ENCODE measurements at regions not wholly inside any gene's neighbourhood (a gene's known extent, or its start where the extent isn't known, plus 50 kb on each side); places are given as distances from the start of the nearest gene placed in this dataset.

DNA sequence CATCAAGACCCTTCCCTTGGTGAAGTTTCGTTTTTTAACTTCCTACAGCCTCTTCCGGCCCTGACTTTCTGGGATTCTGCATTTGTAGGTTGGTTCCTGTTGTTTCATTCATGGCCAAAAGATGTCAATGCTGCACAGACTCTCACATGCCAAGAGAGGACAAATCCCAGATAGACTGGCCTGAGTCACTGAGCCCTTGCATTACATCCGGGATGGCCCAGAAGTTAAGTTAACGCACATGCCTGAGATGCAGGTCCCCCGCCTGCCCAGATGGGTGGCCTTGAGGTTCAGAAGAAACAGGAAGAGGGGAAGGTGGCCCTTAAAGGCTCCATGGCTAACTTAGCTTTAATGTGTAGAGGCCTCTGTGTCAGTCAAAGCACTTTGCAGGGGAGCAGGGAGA is 51.6 kb upstream of the SRGAP3 start:
- no peaks in the 10 kb centered on the region for H3K9me3 ChIP-seq (ENCODE audit: low read length)
- H3K27ac ChIP-seq (ENCODE audit: low read length) = no peak overlapping the region
- H3K9me2 ChIP-seq (ENCODE audit: insufficient read depth, low read length) = no peaks in the 10 kb centered on the region
- H3K36me3 ChIP-seq (ENCODE audit: insufficient read depth, low read length) = no peaks in the 10 kb centered on the region
- no peak overlapping the region for H3K4me3 ChIP-seq (ENCODE audit: low read length)
- no peak overlapping the region for H3K9ac ChIP-seq (ENCODE audit: low read length)
- H3K27me3 ChIP-seq (ENCODE audit: insufficient read depth, low read depth, low read length) = no peaks in the 10 kb centered on the region
- no peaks in the 10 kb centered on the region for H3F3A ChIP-seq (ENCODE audit: insufficient read depth, low read length, poor library complexity, severe bottlenecking)
- no peak overlapping the region for H3K4me2 ChIP-seq (ENCODE audit: low read length)
- H2AFZ ChIP-seq (ENCODE audit: low read depth, low read length) = no peak overlapping the region
- H3K79me2 ChIP-seq (replicated peaks; ENCODE audit: insufficient read depth, low read length) = no peaks in the 10 kb centered on the region
- H4K20me1 ChIP-seq (ENCODE audit: insufficient read depth) = no peaks in the 10 kb centered on the region
- TF ChIP-seq TAF1 (IDR thresholded peaks at IDR 0.05; ENCODE audit: low read depth) = no peak
- TF ChIP-seq RAD21 (conservative IDR thresholded peaks at IDR 0.05) = no peak
- no peak for TF ChIP-seq CTCF (IDR thresholded peaks at IDR 0.05; ENCODE audit: poor library complexity, severe bottlenecking)
- TF ChIP-seq REST (IDR thresholded peaks at IDR 0.05; ENCODE audit: borderline replicate concordance) = no peak
- TF ChIP-seq EZH2 (IDR thresholded peaks at IDR 0.05; ENCODE audit: borderline replicate concordance, insufficient read depth, low read length, poor library complexity, severe bottlenecking) = no peak
- TF ChIP-seq POLR2AphosphoS5 (IDR thresholded peaks at IDR 0.05) = no peak
- TF ChIP-seq SMC3 (conservative IDR thresholded peaks at IDR 0.05; ENCODE audit: poor library complexity) = no peak
- TF ChIP-seq MXI1 (conservative IDR thresholded peaks at IDR 0.05; ENCODE audit: poor library complexity, severe bottlenecking) = no peak

DNA sequence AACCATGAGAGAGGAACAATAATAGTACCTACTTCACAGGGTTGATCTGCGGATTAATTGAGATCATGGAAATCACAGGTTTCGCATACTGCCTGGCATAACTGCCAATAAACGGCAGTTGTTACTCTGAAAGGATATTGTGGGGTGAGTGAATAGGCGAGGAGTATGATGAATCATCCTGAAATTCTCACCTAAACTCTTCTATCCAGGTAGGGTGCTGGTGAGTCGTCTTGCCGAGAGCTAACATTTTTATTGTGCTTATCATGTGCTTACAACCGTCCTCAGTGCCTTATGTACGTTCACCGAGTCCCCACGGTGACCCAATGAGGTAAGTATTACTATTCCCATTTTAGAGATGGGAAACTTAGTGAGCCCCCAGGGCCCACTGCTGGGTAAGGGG is 52.4 kb upstream of the SRGAP3 start:
- Histone ChIP-seq H2AFZ (ENCODE audit: low read depth, low read length) (peak overlapping the region; percentile 77), H3K9me2 (ENCODE audit: insufficient read depth, low read length) (no peaks in the 10 kb centered on the region), H3K9ac (ENCODE audit: low read length) (peak overlapping the region; percentile 59), H4K20me1 (ENCODE audit: insufficient read depth) (no peaks in the 10 kb centered on the region), H3K79me2 (replicated peaks; ENCODE audit: insufficient read depth, low read length) (no peaks in the 10 kb centered on the region), H3K27ac (ENCODE audit: low read length) (peak overlapping the region; percentile 53), H3K27me3 (ENCODE audit: insufficient read depth, low read depth, low read length) (no peaks in the 10 kb centered on the region), H3K4me3 (ENCODE audit: low read length) (peak overlapping the region; percentile 62), H3K9me3 (ENCODE audit: low read length) (no peaks in the 10 kb centered on the region), H3K36me3 (ENCODE audit: insufficient read depth, low read length) (no peaks in the 10 kb centered on the region), H3F3A (ENCODE audit: insufficient read depth, low read length, poor library complexity, severe bottlenecking) (no peaks in the 10 kb centered on the region), H3K4me2 (ENCODE audit: low read length) (peak overlapping the region; percentile 41)
- TF ChIP-seq EP300 (conservative IDR thresholded peaks at IDR 0.05; ENCODE audit: poor library complexity, severe bottlenecking) = no peak
- no peak for TF ChIP-seq MXI1 (conservative IDR thresholded peaks at IDR 0.05; ENCODE audit: poor library complexity, severe bottlenecking)
- no peak for TF ChIP-seq TAF1 (IDR thresholded peaks at IDR 0.05; ENCODE audit: low read depth)
- TF ChIP-seq POLR2AphosphoS5 (IDR thresholded peaks at IDR 0.05) = no peak
- TF ChIP-seq RAD21 (conservative IDR thresholded peaks at IDR 0.05) = no peak
- no peak for TF ChIP-seq EZH2 (IDR thresholded peaks at IDR 0.05; ENCODE audit: borderline replicate concordance, insufficient read depth, low read length, poor library complexity, severe bottlenecking)
- TF ChIP-seq CTCF (IDR thresholded peaks at IDR 0.05; ENCODE audit: poor library complexity, severe bottlenecking) = no peak
- TF ChIP-seq REST (IDR thresholded peaks at IDR 0.05; ENCODE audit: borderline replicate concordance) = no peak
- no peak for TF ChIP-seq SMC3 (conservative IDR thresholded peaks at IDR 0.05; ENCODE audit: poor library complexity)

All from neural cell (in vitro differentiated cells).